Renal pelvis (tissue), 1 donor: ENCODE measurements at regions not wholly inside any gene's neighbourhood (a gene's known extent, or its start where the extent isn't known, plus 50 kb on each side); places are given as distances from the start of the nearest gene placed in this dataset.
A peak's percentile ranks its signal among the peaks of the same experiment; 100 is the strongest.
"Not testable (repeated sequence)": the region's sequence is repeated elsewhere in the genome, so short reads cannot be mapped to it uniquely, and the experiment has no call there.

Experiments used
- DNase-seq: peaks from one replicate; pipeline ENCODE4 v3.0.0-alpha.2; 2013

DNA sequence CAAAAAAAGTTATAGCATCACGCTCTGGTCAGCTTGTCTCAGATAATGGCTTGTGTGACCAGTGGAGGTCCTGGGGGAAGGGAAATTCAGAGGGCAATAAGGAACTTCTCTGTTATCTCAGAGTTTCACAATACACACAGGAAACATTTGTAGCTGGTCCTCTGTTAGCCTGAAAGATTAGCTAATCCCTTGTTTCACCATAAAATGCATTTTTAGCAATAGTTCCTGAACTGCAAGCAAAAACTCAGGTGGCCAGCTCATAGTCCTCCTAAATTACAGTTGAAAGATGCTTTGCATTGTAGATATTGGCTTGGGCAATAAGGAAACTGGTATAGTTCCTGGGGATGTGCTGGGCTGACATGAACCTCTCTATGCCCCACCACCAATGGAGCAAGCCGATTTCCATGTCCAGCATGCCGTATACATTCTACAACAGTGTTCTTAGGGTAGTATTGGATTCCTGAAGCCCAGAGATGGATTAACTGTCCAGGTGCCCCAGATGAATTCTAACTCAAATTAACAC is 141.5 kb upstream of the TBL1XR1 start:
- no peak for DNase-seq

- not testable (repeated sequence) for DNase-seq
These were observed 142.0 kb upstream of the TBL1XR1 start for GRCh38 chr3:177339220-177339703.

DNA sequence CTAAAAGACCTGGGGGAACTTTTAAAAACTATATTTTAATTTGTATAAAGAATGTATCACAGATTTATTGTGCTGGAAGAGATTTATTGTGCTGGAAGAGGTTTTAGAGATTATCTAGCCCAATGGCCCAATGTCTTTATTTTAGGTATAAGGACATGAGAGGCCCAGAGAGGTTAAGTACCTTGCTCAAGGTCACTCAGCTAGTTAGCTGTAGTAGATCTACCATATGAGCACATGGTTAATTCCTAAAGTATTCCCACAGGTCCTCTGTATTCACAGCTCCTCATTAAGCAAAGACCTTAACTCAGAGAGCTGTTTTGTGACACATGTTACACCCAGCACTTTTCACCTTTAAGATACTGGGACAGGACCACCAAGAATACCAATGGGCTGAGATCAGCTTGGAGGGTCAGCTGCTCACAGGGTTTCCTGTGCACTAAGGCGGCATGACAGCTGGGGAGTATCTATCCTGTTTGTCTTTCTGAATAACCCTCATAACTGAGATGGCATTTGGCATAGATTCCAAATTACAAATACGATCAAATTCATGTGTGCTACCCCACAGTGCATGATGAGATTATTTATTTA is 143.1 kb upstream of the TBL1XR1 start:
- no peak for DNase-seq

- DNase-seq = no peak
These were observed 144.6 kb upstream of the TBL1XR1 start for GRCh38 chr3:177341736-177342419.

- no peak for DNase-seq
These were observed 145.9 kb upstream of the TBL1XR1 start for GRCh38 chr3:177343122-177343625.

- peak; percentile 85 for DNase-seq
These were observed 148.0 kb upstream of the TBL1XR1 start for GRCh38 chr3:177345049-177345972.

DNA sequence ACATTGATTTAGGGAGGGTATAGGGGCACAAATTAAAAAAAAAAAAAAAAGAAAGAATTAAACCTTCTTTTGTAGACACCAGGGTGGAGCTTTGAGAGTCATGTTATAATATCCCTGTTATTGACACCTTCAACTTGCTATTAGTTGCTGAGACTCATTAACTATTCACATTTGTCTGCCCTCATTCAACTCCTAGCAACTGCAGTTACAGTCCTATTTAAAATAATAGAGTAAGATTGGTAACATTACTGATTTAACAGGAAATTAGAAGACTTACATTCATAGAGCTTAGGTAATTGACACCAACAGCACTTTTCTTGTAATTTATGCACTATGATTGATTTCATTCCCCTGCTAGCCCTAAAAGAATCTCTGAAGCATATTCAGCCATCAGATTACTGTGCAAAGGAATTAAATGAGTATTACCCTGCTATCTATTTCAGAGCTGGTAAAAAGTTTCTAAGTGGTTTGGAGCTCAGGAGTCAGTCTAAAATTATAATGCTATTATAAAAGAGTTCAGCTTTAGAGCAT is 148.8 kb upstream of the TBL1XR1 start:
- no peak for DNase-seq

GRCh38 chr3:177346878-177347277 is 149.6 kb upstream of the TBL1XR1 start:
- DNase-seq = no peak

- no peak for DNase-seq
These were observed 150.3 kb upstream of the TBL1XR1 start for GRCh38 chr3:177347611-177348010.

DNA sequence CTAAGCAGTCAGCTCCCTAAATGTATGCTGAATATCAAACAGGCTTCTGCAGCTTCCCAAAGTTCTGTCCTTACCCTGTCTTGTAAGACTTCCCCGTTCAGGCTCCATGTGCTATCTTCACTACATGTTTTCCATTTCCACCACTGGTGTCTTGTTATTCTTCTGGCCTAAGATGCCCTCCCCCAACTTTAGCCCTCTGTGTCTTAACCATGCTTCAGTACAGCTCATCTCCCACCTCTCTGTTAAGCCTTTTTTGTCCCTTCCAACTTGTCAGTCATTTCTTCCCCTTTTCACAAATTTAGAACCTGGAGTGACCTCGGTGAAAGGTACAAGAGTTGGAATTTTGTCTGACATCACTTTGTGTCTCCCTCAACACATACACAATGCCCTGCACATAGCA is 151.7 kb upstream of the TBL1XR1 start:
- DNase-seq = no peak

GRCh38 chr3:177349384-177349783 is 152.1 kb upstream of the TBL1XR1 start:
- DNase-seq = no peak

- DNase-seq = no peak
These were observed 152.8 kb upstream of the TBL1XR1 start for GRCh38 chr3:177350121-177350520.

- no peak for DNase-seq
These were observed 153.9 kb upstream of the TBL1XR1 start for GRCh38 chr3:177351206-177351605.

DNA sequence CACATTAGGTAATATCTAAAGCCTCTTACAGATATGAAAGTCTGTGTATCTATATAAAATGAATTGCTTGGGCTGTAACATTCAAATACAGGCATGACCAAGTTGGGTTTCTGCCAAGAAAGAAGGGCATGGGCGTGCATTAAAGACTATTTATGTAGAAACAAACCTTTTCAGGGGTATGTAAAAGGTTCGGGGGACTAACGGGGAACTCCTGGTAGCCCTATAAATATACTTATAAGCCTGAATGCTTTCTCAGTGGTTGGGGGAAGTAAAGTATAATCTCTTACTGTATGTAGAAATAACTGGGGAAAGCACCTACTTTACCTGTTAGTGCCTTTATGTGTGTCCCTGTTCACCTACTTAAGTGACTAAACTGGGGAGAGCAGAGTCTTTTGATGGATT is 154.5 kb upstream of the TBL1XR1 start:
- no peak for DNase-seq

DNA sequence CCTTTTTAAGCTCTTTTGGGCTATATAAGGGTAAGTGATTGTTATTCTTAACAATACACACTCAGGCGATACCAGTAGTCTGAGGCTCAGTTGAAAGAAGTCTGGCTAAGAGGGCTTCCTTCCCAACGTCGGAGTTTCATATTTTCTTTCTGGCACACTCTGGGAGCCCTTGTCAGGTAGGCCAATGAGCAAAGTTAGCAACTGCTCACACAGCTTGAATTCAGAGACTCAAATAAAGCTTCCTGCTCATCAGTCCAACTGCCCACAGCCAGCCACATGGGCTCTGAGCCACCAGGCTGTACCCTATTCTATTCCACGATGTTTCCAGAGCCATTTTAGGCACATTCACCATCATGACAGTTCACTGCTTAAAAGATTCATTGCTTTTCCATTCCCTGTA is 155.1 kb upstream of the TBL1XR1 start:
- DNase-seq = no peak

DNA sequence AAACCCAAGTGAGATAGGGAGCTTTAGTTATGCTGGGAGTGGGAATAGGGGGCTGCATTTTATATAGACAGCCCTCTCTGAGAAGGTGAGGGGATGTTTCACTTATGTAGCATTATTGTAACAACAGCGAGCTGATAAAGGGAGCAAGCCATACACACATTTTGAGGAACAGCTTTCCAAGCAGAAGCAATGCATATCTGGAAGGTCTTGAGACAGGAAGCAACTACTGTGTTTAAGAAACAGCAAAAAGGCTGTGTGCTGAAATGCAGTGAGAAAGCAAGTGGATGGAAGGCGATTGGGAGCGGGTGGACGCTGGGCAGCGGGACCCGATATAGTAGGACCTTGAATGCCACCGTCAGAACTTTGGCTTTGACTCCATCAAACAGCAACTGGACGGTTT is 155.9 kb upstream of the TBL1XR1 start:
- no peak for DNase-seq

DNA sequence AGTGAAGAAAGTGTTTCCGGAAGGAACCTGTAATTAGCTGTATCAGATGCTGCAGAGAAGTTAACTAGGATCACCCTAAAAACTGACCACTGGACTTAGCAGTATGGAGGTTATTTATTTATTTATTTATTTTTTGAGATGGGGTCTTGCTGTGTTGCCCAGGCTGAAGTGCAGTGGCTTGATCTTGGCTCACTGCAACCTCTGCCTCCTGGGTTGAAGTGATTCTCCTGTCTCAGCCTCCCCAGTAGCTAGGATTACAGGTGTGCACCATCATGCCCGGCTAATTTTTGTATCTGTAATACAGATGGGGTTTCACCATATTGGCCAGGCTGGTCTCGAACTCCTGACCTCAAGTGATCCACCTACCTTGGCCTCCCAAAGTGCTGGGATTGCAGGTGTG is 156.6 kb upstream of the TBL1XR1 start:
- DNase-seq = not testable (repeated sequence)

GRCh38 chr3:177354466-177354865 is 157.2 kb upstream of the TBL1XR1 start:
- no peak for DNase-seq

DNA sequence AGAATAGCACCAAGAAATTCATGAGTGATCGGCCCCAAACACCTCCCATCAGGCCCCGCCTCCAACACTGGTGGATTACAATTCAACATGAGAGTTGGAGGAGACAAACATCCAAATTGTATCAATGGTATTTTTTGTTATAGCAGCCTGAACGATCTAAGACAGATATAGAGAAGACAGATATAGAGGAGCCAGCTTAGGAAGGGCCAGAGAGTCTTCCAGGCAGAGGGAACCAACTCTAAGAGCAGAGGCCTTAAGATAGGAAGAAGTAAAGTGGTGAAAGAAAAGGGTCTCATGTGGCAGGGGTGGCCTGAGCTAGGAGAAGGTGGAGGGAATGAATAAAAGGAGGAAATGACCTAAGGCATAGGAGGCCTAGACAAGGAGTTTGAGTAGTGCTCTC is 158.8 kb upstream of the TBL1XR1 start:
- no peak for DNase-seq

DNA sequence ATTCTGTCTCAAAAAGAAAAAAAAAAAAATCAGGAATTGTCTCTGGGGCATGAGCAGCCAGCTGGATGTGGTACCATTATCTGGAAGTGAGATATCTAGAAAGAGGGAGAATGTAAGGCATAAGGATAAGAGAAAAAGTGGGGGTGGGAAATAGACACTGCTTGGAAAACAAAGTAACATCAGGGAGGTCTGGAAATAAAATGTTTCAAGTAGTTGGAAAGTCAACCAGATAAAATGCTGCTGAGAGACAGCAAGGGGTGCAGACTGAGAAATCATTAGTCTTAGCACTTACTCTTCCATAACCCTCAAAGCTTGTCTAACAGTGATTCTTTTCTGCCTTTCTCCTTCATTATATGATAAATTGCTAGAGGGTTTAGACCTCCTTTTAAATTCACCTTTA is 159.7 kb upstream of the TBL1XR1 start:
- DNase-seq = no peak

DNA sequence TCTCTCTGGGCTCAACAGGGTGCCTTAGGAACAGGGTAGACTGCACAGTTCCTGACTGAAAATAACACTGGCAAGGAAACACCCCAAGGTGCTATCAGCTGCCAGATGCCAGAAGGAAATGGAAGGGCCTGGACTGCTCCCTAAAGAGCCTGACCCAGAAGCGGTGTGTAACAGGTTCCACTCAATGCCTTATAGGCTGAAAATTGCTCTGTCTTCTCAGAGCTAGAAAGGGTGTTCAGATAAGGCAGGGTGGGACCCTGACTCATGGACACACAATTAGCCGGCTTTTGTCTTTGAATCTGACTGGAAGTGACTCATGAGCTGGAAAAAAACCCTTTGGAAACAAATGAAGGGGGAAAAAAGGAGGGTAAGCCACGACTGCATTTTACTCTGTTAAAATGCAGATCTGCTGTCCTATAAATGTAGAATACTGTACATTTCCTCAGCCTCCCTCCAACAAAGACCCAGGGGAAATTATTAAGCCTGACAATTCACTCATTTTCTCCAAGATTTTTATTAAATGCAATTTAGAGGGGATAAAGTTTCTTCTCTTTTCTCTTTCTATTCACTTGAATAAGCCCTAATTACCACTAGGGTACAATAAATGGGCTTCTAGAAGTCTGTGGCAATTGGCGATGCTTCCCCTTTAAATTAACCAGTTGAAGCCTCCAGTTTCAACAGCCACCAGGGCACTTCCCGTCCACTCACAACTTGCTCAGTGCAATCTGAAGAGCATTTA is 160.2 kb upstream of the TBL1XR1 start:
- DNase-seq = no peak
